GM18858 (cell line): ENCODE measurements at regions not wholly inside any gene's neighbourhood (a gene's known extent, or its start where the extent isn't known, plus 50 kb on each side); places are given as distances from the start of the nearest gene placed in this dataset.
"Not testable (repeated sequence)": the region's sequence is repeated elsewhere in the genome, so short reads cannot be mapped to it uniquely, and the experiment has no call there.

ENCODE experiments used
- ATAC-seq: cut with Tn5 transposase; IDR thresholded peaks from one replicate; pipeline ENCODE4 v1.9.1; 2021; ENCODE audit not compliant: unreplicated experiment

DNA sequence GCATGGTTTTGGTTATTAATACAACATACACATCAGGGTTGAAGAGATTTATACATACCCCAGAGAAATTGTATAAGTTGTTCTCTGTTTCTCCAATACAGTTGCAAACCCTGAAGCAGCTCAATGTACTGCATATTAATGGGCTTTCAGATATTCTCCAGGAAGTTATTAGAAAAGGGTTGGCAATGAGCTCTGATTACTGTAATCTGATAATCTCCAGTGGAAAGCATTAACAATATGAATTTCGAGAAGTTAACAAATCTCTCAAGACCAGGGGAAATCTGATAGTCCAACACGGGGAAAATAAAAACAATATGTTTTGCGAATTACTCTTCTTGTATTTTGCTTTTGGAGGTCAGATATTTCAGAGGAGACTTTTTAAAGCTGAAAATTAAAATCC, 950.1 kb downstream of the TBL1XR1 start:
- no peak for ATAC-seq

DNA sequence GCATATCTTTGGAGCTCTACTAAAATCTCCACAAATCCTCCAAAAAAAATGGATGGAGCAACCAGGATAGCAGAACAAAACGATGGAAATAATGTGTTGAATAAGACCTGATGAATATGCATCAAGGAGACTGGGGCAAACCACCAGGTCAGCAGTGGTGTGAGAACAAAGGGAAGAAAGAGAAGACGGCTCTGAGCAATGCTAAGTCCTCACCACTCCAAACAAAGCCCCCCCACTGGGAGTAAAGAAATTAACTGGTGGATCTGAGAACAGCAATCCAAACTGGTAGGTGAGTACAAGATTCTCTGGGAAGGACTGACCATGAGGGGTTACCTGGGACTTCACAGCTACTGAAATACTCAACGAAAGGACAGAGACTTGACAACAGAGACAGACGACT, 977.3 kb downstream of the TBL1XR1 start:
- no peak for ATAC-seq

DNA sequence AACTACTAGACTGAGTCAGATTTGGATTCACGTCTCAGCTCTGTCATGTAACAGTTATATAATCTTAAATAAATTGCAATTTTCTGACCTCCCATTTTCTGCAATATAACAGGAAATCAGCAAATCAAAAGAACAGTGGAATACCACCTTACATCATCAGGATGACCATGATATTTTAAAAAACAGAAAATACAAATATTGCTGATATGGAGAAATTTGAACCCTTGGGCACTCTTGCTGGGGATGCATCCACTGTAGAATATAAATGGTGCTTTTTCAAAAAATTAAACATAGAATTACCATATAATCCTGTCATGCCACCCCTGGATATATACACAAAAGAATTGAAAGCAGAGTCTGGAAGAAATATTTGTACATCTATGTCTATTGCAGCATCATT, 982.5 kb downstream of the TBL1XR1 start:
- no peak for ATAC-seq

DNA sequence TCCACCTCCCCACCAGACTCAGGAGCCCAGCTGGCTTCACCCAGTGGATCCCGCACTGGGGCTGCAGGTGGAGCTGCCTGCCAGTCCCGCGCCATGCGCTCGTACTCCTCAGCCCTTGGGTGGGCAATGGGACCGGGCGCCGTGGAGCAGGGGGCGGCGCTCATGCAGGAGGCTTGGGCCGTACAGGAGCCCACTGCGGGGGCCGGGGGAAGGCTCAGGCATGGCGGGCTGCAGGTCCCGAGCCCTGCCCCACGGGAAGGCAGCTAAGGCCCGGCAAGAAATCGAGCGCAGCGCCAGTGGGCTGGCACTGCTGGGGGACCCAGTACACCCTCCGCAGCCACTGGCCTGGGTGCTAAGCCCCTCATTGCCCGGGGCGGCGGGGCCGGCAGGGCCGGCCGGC, 984.0 kb downstream of the TBL1XR1 start:
- not testable (repeated sequence) for ATAC-seq

DNA sequence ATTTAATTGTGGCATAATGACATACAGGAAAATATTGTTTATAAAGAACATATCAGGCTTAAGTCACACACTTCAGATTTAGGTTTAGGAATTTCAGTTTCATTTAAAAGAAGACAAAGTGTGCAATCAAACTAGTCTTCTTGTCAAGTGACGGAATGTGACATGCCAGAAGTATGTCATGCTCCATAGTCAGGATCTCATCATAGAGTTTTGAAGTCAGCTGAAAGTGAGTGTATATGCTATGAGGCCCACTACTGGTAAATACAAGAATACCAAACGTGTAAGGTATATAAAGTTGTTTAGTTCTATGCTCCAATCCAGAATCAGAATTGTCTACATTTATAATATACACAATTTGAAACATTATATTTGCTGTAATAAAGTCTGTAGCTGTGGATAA, 988.4 kb downstream of the TBL1XR1 start:
- ATAC-seq = no peak

DNA sequence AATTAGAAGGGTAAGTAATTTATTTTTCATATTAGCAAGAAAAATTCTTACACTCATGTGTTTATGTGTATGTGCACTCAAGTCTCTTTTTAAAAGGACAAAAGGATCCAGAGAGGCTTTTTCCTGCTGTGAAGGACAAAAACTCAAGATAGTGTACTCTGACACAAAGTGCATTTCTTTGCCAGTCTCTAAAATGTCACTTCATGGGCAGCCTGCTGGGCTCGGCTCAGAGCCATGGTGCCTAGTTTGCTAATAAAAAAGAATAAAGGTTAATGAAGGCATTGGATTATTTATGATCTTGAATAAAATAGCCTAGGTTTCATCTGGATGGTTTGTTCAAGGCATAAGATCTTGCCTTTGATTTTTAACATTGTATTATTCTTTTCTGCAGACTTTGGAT, 989.0 kb downstream of the TBL1XR1 start:
- ATAC-seq = no peak

DNA sequence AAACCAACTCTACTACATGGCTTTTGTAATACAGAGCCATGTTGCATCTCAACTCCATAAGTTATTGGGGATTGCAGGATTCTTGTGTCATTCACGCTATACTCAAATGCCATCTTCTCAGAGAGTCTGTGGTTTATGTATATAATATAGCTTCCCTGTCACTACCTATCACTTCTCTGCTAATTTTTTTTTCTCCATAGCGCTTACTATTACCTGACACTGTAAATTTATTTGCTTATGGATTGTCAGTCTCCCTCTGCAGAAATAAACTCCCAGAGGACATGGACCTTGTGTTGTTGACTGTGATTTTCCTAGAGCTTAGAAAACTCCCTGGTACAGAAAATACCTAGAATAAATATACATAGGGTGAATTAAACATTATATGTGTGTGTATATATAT, 990.5 kb downstream of the TBL1XR1 start:
- ATAC-seq = no peak

DNA sequence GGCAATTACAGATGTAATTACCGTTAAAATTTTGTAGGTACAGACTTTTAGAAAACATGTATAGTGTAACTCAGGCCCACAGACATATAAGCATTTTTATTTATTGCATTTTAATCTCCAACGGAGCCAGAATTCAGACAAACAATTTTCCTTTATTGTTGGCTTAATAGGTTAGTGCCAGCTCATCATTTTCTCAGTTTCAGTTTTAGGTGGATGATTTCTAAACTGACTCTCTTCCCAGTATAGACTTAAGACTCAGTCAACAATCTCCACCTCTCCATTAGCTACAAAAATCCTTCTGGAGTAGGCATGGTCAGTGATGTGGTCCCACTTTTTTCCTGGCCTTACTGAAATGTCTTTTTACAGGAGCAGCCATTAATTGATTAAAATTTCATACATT, 994.6 kb downstream of the TBL1XR1 start:
- no peak for ATAC-seq

DNA sequence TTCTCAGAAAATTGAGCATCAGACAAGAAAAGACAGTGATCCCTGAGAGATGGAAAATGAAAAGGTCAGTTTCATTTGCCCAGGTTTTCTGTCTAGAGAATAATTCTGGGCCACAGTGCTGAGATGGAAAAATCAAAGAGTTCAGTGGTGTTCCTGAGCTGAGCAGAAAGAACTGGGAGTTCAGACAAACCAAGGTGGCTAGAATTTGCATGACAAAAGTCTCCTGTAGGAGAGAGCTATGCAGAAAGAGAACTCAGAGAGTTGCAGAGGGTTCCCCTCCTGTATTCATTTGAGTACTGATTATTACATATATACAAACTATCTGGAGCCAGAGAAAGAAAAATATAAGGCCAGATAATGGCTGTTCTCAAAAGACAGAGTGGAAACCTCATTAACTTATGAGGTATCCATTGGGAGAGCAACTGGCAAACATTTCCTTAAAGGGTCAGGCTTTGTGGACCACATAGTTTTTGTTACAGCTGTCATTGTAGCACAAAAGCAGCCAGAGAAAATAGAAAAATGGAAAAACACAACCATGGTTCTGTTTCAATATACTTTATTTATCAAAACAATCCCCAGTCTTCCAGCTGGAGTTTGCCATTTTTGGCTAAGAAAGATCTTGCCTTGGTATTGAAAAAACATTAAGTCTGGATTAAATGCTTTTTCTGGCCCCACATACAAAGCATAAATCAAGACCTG, 1004.1 kb downstream of the TBL1XR1 start:
- no peak for ATAC-seq

DNA sequence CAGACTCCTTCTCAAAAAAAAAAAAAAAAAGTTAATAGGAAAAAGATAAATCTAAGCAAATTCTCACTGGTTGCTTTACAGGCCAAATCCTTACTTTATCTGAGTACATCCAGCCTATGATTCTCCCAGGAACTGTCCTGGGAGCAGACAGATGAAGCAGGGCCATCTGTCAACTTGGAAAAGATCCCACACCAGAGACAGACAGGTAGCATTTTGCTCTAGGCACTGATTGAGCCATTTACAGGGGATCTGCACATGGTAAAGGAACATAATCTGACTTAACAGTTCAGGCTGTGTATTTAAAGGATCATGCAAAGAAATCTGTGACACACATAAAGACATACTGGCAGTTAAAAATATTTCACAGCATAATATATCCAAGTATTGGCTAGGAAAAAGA, 1006.5 kb downstream of the TBL1XR1 start:
- no peak for ATAC-seq

DNA sequence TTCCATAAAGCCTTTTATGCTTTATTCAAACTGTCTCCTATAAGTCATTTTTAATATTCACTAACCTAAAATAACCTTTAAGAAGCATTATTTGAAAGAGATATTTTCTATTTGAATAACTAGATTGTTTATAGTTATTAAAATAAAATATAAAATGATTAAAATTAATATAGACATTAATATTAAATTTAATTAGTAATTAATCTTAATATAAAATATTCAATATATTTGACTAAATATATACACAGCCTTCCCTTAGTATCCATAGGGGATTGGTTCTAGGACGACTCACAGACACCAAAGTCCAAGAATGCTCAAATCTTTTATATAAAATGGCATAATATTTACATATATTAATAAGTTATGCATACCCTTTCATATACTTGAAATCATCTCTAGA, 1014.1 kb downstream of the TBL1XR1 start:
- ATAC-seq = no peak

DNA sequence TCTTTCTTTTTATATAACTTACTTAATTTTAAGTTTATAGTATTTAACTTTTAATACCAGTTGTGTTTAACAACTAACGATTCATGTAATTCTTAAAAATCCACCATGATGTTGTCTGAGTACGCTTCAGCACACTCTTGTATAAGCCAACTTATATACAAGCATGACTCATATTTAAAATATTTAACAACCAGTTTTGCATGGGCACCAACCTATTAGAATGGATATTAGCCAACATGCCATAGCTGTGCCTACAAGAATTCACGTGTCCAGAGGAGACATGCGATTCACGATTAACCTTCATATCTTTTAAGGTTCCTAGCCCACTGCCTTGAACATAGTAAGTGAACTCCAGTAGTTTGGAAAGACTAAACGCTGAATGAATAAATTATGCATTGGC, 1023.2 kb downstream of the TBL1XR1 start:
- no peak for ATAC-seq

DNA sequence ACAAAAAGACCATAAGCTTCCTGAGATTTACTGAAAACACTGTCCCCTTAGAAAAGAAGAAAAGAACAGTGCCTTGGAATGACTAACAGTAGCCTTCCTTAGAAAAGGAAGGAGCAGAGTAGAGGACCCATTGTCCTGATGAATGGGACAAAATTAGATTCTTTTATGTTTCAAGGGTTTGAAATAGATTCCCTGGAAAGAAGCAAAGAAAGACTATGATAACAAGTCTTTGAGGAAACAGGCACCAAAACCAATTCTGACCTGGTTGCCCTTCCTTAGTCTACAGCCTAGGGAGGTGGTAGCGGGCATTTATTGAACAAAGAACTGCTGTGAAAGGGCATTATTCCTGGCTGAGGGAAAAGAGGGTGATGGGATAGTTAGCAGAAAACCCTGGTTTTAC, 1024.8 kb downstream of the TBL1XR1 start:
- ATAC-seq = no peak

DNA sequence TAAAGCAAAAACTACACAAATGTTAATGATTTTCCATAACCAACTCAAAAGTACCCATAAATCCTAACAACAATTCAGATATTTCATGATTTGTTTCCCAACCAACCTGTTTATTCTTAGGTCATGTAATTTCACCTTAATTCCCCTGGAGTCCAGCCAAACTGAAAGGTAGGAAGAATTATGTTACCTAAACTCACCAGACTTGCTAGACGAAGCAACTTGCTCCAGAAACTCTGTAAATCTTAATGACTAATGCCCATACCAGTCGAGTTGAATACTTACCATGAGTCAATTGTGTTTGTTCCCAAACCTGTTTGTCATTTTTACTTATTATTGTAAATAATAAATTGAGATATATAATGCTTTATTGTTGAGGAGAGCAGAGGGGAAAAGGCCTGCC, 1030.0 kb downstream of the TBL1XR1 start:
- ATAC-seq = no peak

DNA sequence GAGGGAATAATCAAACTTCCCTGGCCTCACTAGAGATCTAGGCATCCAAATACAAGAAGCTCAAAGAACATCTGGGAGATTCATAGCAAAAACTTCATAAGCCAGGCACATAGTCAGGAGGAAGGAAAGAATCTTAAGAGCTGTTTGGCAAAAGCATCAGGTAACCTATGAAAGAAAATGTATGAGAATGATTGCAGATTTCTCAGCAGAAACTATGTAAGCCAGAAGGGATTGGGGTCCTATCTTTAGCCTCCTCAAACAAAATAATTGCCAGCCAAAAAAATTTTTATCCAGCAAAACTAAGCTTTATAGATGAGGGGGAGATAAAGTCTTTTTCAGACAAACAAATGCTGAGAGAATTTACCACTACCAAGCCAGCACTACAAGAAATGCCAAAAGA, 1036.3 kb downstream of the TBL1XR1 start:
- no peak for ATAC-seq

DNA sequence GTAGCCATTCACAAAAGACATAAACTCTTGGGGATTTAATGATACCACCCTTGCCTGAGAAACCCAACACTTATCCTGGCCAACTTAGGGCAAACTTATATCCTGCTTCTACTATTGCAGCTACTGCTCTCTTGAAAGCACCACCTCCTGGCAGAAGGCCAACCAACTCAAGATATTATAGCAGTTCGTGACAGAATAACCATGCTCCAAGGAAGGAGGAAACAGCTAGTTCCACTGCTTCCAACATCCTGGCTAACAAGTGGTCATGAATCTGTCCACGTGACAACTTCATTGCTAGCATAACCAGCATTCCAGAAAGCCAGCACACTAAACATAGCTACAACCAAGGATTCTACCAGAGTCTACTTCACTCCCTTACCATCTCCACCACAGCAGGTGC, 1037.5 kb downstream of the TBL1XR1 start:
- no peak for ATAC-seq

DNA sequence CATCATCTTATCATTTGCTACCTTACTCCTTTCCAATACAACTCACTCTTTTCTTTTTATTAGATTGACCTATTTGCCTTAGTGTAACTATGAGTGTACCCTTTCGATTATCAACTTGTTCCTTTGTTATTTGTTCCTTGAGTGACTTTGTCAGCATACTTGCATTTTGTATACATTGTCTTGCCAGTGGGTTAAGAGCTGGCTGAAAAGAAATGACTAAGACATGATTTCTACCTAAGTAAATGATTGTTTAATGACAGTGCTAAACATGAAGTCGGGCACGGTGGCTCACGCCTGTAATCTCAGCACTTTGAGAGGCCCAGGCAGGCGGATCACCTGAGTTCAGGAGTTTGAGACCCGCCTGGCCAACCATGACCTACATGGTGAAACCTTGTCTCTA, 1042.3 kb downstream of the TBL1XR1 start:
- no peak for ATAC-seq

DNA sequence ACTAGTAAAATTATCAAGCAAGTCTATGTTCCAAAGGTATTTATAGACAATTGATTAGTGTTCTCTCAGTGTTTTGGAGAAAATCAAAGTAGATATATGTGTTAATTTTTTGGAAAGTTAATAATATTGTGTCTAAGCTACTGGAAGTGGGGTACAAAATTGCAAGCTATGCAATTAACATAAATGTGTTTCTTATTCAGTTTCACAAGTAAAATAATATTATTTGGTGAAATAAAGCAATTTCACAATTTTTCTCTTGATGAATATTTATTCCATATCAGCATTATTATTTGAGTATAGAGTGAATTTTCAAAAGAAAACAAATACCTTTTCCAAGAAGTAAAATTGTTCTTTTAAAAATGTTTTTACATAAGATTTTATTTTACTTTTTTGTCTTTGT, 1047.7 kb downstream of the TBL1XR1 start:
- ATAC-seq = no peak

DNA sequence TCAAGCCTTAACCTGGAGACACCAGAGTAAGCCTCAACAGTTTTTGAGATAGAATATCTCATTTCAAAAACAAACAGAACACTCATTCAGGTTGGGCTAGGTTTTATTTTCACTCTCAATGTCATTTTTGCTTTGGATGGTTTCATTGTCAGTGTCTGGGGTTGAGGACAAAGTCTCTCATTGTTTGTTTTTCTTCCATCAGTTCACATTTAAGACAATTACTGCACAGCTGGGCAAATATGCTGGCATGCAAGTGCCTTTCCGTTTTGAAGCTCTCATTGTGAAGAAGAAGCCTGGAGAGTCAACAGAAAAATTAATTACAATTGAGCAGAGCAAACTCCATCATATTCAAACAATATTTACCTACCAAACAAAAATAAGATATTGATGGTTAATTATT, 1050.0 kb downstream of the TBL1XR1 start:
- ATAC-seq = no peak

DNA sequence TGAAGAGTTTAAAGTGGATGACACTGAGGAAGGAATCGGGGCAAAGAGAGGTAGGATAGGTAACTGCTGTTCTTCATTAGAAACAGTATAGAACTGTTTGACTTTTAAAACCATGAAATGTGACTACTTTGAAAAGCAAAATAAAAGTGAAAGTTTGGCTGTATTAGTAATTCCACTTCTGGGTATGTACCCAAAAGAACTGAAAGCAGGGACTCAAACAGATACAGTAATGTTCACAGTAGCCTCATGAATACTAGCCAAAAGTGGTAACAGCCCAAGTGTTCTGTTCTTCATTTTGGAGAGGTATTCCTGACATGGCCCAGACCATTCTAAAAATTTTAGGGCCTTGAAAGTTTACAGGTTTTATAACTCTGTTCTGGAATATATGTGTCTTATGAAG, 1055.4 kb downstream of the TBL1XR1 start:
- ATAC-seq = no peak

DNA sequence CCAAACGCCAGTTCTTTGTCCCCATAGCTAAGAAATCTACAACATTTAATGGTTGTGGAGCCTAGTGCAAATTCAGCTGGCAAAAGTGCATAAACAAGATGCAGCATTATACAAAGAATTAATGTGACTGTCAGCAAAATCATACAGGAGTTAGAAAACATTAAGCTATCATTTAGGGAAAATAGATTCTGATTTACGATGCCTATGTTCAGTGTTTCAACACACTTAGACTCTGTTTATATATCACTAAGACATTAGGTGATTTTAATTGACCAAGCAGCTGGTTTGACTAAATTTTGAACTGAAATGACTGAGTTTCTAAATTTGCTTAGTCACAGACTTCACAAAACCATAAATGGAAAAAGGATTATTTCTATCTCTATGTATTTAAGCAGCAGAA, 1076.8 kb downstream of the TBL1XR1 start:
- ATAC-seq = no peak

DNA sequence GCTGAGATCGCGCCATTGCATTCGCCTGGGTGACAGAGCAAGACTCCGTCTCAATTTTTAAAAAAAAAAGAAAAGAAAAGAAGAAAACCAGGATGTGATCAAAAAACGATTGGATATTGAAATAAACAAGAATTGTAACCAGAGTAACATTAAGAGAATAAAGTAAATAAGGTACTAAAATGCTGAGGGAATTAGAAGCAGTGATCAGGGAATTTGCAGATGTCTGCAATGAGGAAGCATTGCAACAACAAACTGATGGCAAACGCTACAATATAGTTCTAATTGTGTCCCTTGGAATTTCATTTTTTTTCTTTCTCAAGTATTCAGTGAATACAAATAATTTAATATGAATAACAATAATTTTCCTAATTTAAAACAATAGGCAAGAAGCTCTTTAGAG, 1077.5 kb downstream of the TBL1XR1 start:
- ATAC-seq = no peak

DNA sequence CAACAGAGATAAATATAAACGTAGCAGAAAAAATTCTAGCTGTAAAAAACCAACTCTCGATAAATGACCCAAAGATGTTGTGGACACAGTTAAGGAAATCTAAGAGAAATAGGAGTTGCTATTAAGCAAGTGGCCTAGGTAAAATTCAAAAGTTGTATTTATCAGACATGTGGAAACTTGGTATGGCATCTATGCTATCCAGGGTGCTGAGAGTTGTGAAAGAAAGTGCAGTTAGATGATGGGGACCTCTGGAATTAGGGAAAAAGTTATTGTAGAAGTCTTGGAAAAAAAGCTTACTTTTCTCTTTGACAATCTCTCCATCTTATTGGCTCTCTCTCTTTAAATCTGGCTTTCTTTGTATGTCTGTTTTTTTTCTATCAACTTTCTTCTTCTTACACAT, 1090.9 kb downstream of the TBL1XR1 start:
- no peak for ATAC-seq

DNA sequence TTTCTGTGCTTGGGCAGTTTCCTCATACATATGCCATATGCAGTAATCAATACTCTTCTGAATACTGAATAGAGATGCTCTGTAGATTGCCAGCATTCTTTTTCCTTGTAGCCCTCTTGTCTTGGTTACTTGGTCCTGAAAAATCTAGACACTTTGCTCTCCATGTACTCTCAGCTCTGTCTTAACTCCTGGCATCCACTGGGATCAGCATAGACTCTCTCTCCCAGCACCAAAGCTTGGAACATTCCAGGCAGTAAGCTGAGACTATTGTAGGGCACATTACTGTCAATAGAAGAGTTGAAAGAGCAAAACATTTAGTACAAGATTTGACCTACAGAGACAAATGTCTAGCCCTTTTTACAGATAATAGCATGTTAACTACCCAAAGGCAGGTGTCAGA, 1100.3 kb downstream of the TBL1XR1 start:
- ATAC-seq = no peak
